MM.1S (cell line): ENCODE measurements at regions not wholly inside any gene's neighbourhood (a gene's known extent, or its start where the extent isn't known, plus 50 kb on each side); places are given as distances from the start of the nearest gene placed in this dataset.

Source experiments
- EZH2phosphoT487 ChIP-seq: fragments of 300-600 bp; sonication (generic); IDR thresholded peaks from 2 replicates; pipeline ENCODE4 v1.6.1; 2018; ENCODE audit warnings: antibody characterized with exemption, low read length
- TF ChIP-seq, protein P1 (sequence below): fragments of 300-600 bp; sonication (generic); IDR thresholded peaks from 2 replicates; pipeline ENCODE4 v1.5.1; 2016; ENCODE audit warnings: antibody characterized with exemption, low read length, mixed read lengths

DNA sequence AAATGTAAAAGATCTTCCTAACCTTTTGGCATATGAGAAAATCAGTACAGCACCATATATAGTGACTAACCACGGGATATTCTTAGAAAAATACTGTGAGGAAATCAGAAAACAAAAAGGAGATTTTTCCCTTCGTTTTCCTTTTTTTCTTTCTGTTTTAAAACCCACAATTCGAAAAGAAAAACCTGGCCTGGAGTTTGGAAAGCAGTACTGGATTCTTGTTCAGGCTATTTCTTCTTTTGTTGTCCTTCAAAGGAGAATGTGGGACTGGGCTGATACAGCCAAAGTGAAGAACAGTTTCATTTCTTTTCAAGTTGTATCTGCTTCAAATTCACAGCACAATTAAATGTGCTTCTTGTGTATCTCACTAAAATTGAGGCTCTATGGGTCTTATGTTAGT is 156.8 kb upstream of the PHYHIPL start:
- TF ChIP-seq, protein P1, sequence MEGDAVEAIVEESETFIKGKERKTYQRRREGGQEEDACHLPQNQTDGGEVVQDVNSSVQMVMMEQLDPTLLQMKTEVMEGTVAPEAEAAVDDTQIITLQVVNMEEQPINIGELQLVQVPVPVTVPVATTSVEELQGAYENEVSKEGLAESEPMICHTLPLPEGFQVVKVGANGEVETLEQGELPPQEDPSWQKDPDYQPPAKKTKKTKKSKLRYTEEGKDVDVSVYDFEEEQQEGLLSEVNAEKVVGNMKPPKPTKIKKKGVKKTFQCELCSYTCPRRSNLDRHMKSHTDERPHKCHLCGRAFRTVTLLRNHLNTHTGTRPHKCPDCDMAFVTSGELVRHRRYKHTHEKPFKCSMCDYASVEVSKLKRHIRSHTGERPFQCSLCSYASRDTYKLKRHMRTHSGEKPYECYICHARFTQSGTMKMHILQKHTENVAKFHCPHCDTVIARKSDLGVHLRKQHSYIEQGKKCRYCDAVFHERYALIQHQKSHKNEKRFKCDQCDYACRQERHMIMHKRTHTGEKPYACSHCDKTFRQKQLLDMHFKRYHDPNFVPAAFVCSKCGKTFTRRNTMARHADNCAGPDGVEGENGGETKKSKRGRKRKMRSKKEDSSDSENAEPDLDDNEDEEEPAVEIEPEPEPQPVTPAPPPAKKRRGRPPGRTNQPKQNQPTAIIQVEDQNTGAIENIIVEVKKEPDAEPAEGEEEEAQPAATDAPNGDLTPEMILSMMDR: no peak
- TF ChIP-seq EZH2phosphoT487: no peak
